ENCODE measurements at regions not wholly inside any gene's neighbourhood (a gene's known extent, or its start where the extent isn't known, plus 50 kb on each side); places are given as distances from the start of the nearest gene placed in this dataset.
A peak's percentile ranks its signal among the peaks of the same experiment; 100 is the strongest.
"Not testable (repeated sequence)": the region's sequence is repeated elsewhere in the genome, so short reads cannot be mapped to it uniquely, and the experiment has no call there.

GRCh38 chr5:155556700-155557099 is 543.1 kb downstream of the KIF4B start:
- Histone ChIP-seq H3K4me3 (ENCODE audit: low read length in 3 of 3) (no peak overlapping the region), H3K4me1 (ENCODE audit: control insufficient read depth in 2 of 3, insufficient read depth in 2 of 3, low read depth in 1 of 3, low read length in 3 of 3) (no peaks in the 10 kb centered on the region), H3K9me3 (ENCODE audit: control insufficient read depth in 2 of 3, insufficient read depth in 1 of 3, low read length in 3 of 3) (no peaks in the 10 kb centered on the region), H3K27me3 (ENCODE audit: control insufficient read depth, insufficient read depth, low read length) (no peaks in the 10 kb centered on the region), H3K9ac (ENCODE audit: low read length in 3 of 3) (no peak overlapping the region), H3K36me3 (ENCODE audit: control insufficient read depth in 2 of 3, insufficient read depth in 3 of 3, low read length in 3 of 3) (no peaks in the 10 kb centered on the region), H3K27ac (ENCODE audit: low read depth in 2 of 2, low read length in 2 of 2) (no peak overlapping the region)
- intact Hi-C loops (cut with DNase I), result no loop called here
- DNase-seq (peak in 1 of 5 donors; percentile 7), FAIRE-seq (no peak)
- TF ChIP-seq CTCF (IDR thresholded peaks at IDR 0.05; ENCODE audit: borderline replicate concordance, extremely low read depth, insufficient read depth), result no peak

- Histone ChIP-seq H3K27ac (ENCODE audit: low read depth in 2 of 2, low read length in 2 of 2) (no peak overlapping the region), H3K9me3 (ENCODE audit: control insufficient read depth in 2 of 3, insufficient read depth in 1 of 3, low read length in 3 of 3) (no peaks in the 10 kb centered on the region), H3K9ac (ENCODE audit: low read length in 3 of 3) (no peak overlapping the region), H3K27me3 (ENCODE audit: control insufficient read depth, insufficient read depth, low read length) (no peaks in the 10 kb centered on the region), H3K4me1 (ENCODE audit: control insufficient read depth in 2 of 3, insufficient read depth in 2 of 3, low read depth in 1 of 3, low read length in 3 of 3) (no peaks in the 10 kb centered on the region), H3K36me3 (ENCODE audit: control insufficient read depth in 2 of 3, insufficient read depth in 3 of 3, low read length in 3 of 3) (no peaks in the 10 kb centered on the region), H3K4me3 (ENCODE audit: low read length in 3 of 3) (no peak overlapping the region)
- DNase-seq (no peak), FAIRE-seq (no peak)
- intact Hi-C loops (cut with DNase I), result no loop called here
- no peak for TF ChIP-seq CTCF (IDR thresholded peaks at IDR 0.05; ENCODE audit: borderline replicate concordance, extremely low read depth, insufficient read depth)
Measured at GRCh38 chr5:155562158-155562557, 548.6 kb downstream of the KIF4B start.

GRCh38 chr5:155564541-155564940 is 551.0 kb downstream of the KIF4B start:
- no peaks in the 10 kb centered on the region for H3K4me1 ChIP-seq (ENCODE audit: control insufficient read depth in 2 of 3, insufficient read depth in 2 of 3, low read depth in 1 of 3, low read length in 3 of 3)
- H3K4me3 ChIP-seq (ENCODE audit: low read length in 3 of 3), result no peak overlapping the region
- intact Hi-C loops (cut with DNase I), result no loop called here
- H3K27me3 ChIP-seq (ENCODE audit: control insufficient read depth, insufficient read depth, low read length), result no peaks in the 10 kb centered on the region
- H3K9me3 ChIP-seq (ENCODE audit: control insufficient read depth in 2 of 3, insufficient read depth in 1 of 3, low read length in 3 of 3), result peaks cover 0 to 8% (median 0%) of the 10 kb centered on the region in 3 donors
- no peak overlapping the region for H3K9ac ChIP-seq (ENCODE audit: low read length in 3 of 3)
- TF ChIP-seq CTCF (IDR thresholded peaks at IDR 0.05; ENCODE audit: borderline replicate concordance, extremely low read depth, insufficient read depth), result no peak
- DNase-seq (no peak), FAIRE-seq (no peak)
- H3K27ac ChIP-seq (ENCODE audit: low read depth in 2 of 2, low read length in 2 of 2), result no peak overlapping the region
- H3K36me3 ChIP-seq (ENCODE audit: control insufficient read depth in 2 of 3, insufficient read depth in 3 of 3, low read length in 3 of 3), result no peaks in the 10 kb centered on the region

GRCh38 chr5:155575861-155576260 is 562.3 kb downstream of the KIF4B start:
- Histone ChIP-seq H3K36me3 (ENCODE audit: control insufficient read depth in 2 of 3, insufficient read depth in 3 of 3, low read length in 3 of 3) (no peaks in the 10 kb centered on the region), H3K9ac (ENCODE audit: low read length in 3 of 3) (no peak overlapping the region), H3K4me3 (ENCODE audit: low read length in 3 of 3) (no peak overlapping the region), H3K27me3 (ENCODE audit: control insufficient read depth, insufficient read depth, low read length) (no peaks in the 10 kb centered on the region), H3K27ac (ENCODE audit: low read depth in 2 of 2, low read length in 2 of 2) (no peak overlapping the region), H3K9me3 (ENCODE audit: control insufficient read depth in 2 of 3, insufficient read depth in 1 of 3, low read length in 3 of 3) (no peaks in the 10 kb centered on the region), H3K4me1 (ENCODE audit: control insufficient read depth in 2 of 3, insufficient read depth in 2 of 3, low read depth in 1 of 3, low read length in 3 of 3) (no peaks in the 10 kb centered on the region)
- no peak for DNase-seq
- intact Hi-C loops (cut with DNase I), result no loop called here
- FAIRE-seq, result no peak
- no peak for TF ChIP-seq CTCF (IDR thresholded peaks at IDR 0.05; ENCODE audit: borderline replicate concordance, extremely low read depth, insufficient read depth)

GRCh38 chr5:155586808-155587207 is 573.3 kb downstream of the KIF4B start:
- H3K4me3 ChIP-seq (ENCODE audit: low read length in 3 of 3); FAIRE-seq; H3K9me3 ChIP-seq (ENCODE audit: control insufficient read depth in 2 of 3, insufficient read depth in 1 of 3, low read length in 3 of 3); H3K36me3 ChIP-seq (ENCODE audit: control insufficient read depth in 2 of 3, insufficient read depth in 3 of 3, low read length in 3 of 3); H3K4me1 ChIP-seq (ENCODE audit: control insufficient read depth in 2 of 3, insufficient read depth in 2 of 3, low read depth in 1 of 3, low read length in 3 of 3); H3K27ac ChIP-seq (ENCODE audit: low read depth in 2 of 2, low read length in 2 of 2); H3K9ac ChIP-seq (ENCODE audit: low read length in 3 of 3); H3K27me3 ChIP-seq (ENCODE audit: control insufficient read depth, insufficient read depth, low read length); intact Hi-C loops (cut with DNase I): not testable (repeated sequence)
- DNase-seq, result peak in 1 of 5 donors; percentile 41

All from kidney (tissue), 13 donors.